OCI-LY7 (cell line): ENCODE measurements at regions not wholly inside any gene's neighbourhood (a gene's known extent, or its start where the extent isn't known, plus 50 kb on each side); places are given as distances from the start of the nearest gene placed in this dataset.

ENCODE experiments used
- BruUV-seq: library from RNA; stranded (reverse); fragments of 400-500 nt; replicated peaks from 2 replicates; lab custom pipeline; 2021; lab: Mats Ljungman, UMichigan
- CTCF ChIA-PET: fragments of 300-600 bp; sonication (Branson Sonifier 250); formaldehyde crosslinking; loops from one replicate; lab custom pipeline; 2022; ENCODE audit warnings: antibody characterized with exemption; ENCODE audit not compliant: unreplicated experiment; lab: Charles Lee
- POLR2A ChIA-PET: fragments of 300-600 bp; sonication (Branson Sonifier 250); formaldehyde crosslinking; loops from one replicate; lab custom pipeline; 2022; ENCODE audit warnings: antibody characterized with exemption; lab: Charles Lee
- DNase-seq: peaks from one replicate; pipeline ENCODE4 v3.0.0-alpha.2; 2015; ENCODE audit warnings: low spot score
- H2AFZ ChIP-seq: fragments of 200-600 bp; sonication (generic), shearing (Covaris generic); 2 replicates; pipeline ENCODE4 v1.6.1; 2014; ENCODE audit warnings: mild to moderate bottlenecking, antibody characterized with exemption, low read length, moderate library complexity
- H3K27ac ChIP-seq: fragments of 200-600 bp; sonication (generic); 2 replicates; pipeline ENCODE4 v1.5.1; 2014; ENCODE audit warnings: mixed run types, low read depth, mild to moderate bottlenecking, moderate library complexity, low read length, inconsistent platforms; ENCODE audit not compliant: poor library complexity, severe bottlenecking
- H3K36me3 ChIP-seq: fragments of 200-600 bp; sonication (generic); 2 replicates; pipeline ENCODE4 v1.6.1; 2014; ENCODE audit warnings: mild to moderate bottlenecking, antibody characterized with exemption, low read length, moderate library complexity, mixed read lengths; ENCODE audit not compliant: insufficient read depth
- H3K4me1 ChIP-seq: fragments of 200-600 bp; sonication (generic); 2 replicates; pipeline ENCODE4 v1.5.1; 2014; ENCODE audit warnings: mild to moderate bottlenecking, low read length; ENCODE audit not compliant: insufficient read depth, poor library complexity, severe bottlenecking
- H3K4me2 ChIP-seq: fragments of 200-600 bp; sonication (generic); 2 replicates; pipeline ENCODE4 v1.6.1; 2014; ENCODE audit warnings: mild to moderate bottlenecking, low read length
- H3K4me3 ChIP-seq: fragments of 200-600 bp; sonication (generic); 2 replicates; pipeline ENCODE4 v1.5.1; 2014; ENCODE audit warnings: mild to moderate bottlenecking, low read depth, low read length; ENCODE audit not compliant: poor library complexity, severe bottlenecking
- H3K79me2 ChIP-seq: fragments of 200-600 bp; sonication (generic); 2 replicates; pipeline ENCODE4 v1.6.1; 2016; ENCODE audit warnings: low read depth, mild to moderate bottlenecking, low read length, moderate library complexity, mixed read lengths; ENCODE audit not compliant: insufficient read depth
- H3K9me2 ChIP-seq: fragments of 200-600 bp; sonication (generic); 2 replicates; pipeline ENCODE4 v1.6.1; 2016; ENCODE audit warnings: mild to moderate bottlenecking, low read length, mixed read lengths; ENCODE audit not compliant: insufficient read depth
- H3K9me3 ChIP-seq: fragments of 200-600 bp; sonication (generic); 2 replicates; pipeline ENCODE4 v1.6.1; 2014; ENCODE audit warnings: mild to moderate bottlenecking, mixed run types, low read length, mixed read lengths
- H4K20me1 ChIP-seq: fragments of 200-600 bp; sonication (generic); 2 replicates; pipeline ENCODE4 v1.6.1; 2014; ENCODE audit warnings: mild to moderate bottlenecking, antibody characterized with exemption, low read length, moderate library complexity, mixed read lengths; ENCODE audit not compliant: insufficient read depth
- CTCF ChIP-seq: fragments of 200-600 bp; sonication (generic); conservative IDR thresholded peaks from 2 replicates; pipeline ENCODE4 v1.5.1; 2014; ENCODE audit warnings: mild to moderate bottlenecking, antibody characterized with exemption, low read length, moderate library complexity, mixed read lengths
- EZH2phosphoT487 ChIP-seq: fragments of 200-600 bp; sonication (generic); IDR thresholded peaks from 2 replicates; pipeline ENCODE4 v1.6.1; 2018; ENCODE audit warnings: low read depth, borderline replicate concordance, mild to moderate bottlenecking, mixed run types, antibody characterized with exemption, low read length, moderate library complexity, mixed read lengths
- intact Hi-C: fragments of 100-400 bp; cut with micrococcal nuclease; formaldehyde crosslinking; loops from one replicate; pipeline ENCODE4 v1.10.0; 2022; ENCODE audit not compliant: unreplicated experiment

- H3K79me2 ChIP-seq, result no peaks in the 10 kb centered on the region
- H3K36me3 ChIP-seq, result no peaks in the 10 kb centered on the region
- ChIA-PET POLR2A (no interaction called here), CTCF (no interaction called here)
- no peaks in the 10 kb centered on the region for H3K9me2 ChIP-seq
- peak; percentile 28 for DNase-seq
- no peak overlapping the region for H3K4me3 ChIP-seq
- intact Hi-C loops, result loop anchor here (5.0 to 10.0 kb wide), 2 partner anchors 297 to 739 kb away; no protein-coding TSS in a partner anchor
- H2AFZ ChIP-seq, result no peak overlapping the region
- no peak overlapping the region for H3K27ac ChIP-seq
- no peak overlapping the region for H3K4me2 ChIP-seq
- no peaks in the 10 kb centered on the region for H3K4me1 ChIP-seq
- H4K20me1 ChIP-seq, result no peaks in the 10 kb centered on the region
- BruUV-seq, result no TSS peak
- no peaks in the 10 kb centered on the region for H3K9me3 ChIP-seq
- TF ChIP-seq CTCF (peak; percentile 60), EZH2phosphoT487 (no peak)
Observed at GRCh38 chr22:44623771-44624510, 78.1 kb upstream of the PRR5 start.

GRCh38 chr22:44622679-44623078 lies 79.3 kb upstream of the PRR5 start:
- TF ChIP-seq CTCF (no peak), EZH2phosphoT487 (no peak)
- H3K36me3 ChIP-seq, result no peaks in the 10 kb centered on the region
- ChIA-PET POLR2A (no interaction called here), CTCF (no interaction called here)
- BruUV-seq, result no TSS peak
- H3K79me2 ChIP-seq, result no peaks in the 10 kb centered on the region
- no peak overlapping the region for H3K4me3 ChIP-seq
- intact Hi-C loops, result loop anchor here (5.0 to 10.0 kb wide), 2 partner anchors 295 to 738 kb away; no protein-coding TSS in a partner anchor
- no peaks in the 10 kb centered on the region for H3K4me1 ChIP-seq
- DNase-seq, result no peak
- no peak overlapping the region for H3K4me2 ChIP-seq
- H3K27ac ChIP-seq, result no peak overlapping the region
- H3K9me3 ChIP-seq, result no peaks in the 10 kb centered on the region
- H4K20me1 ChIP-seq, result no peaks in the 10 kb centered on the region
- no peak overlapping the region for H2AFZ ChIP-seq
- no peaks in the 10 kb centered on the region for H3K9me2 ChIP-seq

- peak; percentile 15 for DNase-seq
- H3K27ac ChIP-seq, result no peak overlapping the region
- no peaks in the 10 kb centered on the region for H3K4me1 ChIP-seq
- ChIA-PET POLR2A (no interaction called here), CTCF (no interaction called here)
- TF ChIP-seq EZH2phosphoT487 (no peak), CTCF (no peak)
- H3K36me3 ChIP-seq, result no peaks in the 10 kb centered on the region
- no peaks in the 10 kb centered on the region for H3K9me3 ChIP-seq
- intact Hi-C loops, result loop anchor here (5.0 to 10.0 kb wide), 2 partner anchors 295 to 737 kb away; no protein-coding TSS in a partner anchor
- no peaks in the 10 kb centered on the region for H4K20me1 ChIP-seq
- H3K4me3 ChIP-seq, result no peak overlapping the region
- H3K79me2 ChIP-seq, result no peaks in the 10 kb centered on the region
- no TSS peak for BruUV-seq
- H3K9me2 ChIP-seq, result no peaks in the 10 kb centered on the region
- no peak overlapping the region for H2AFZ ChIP-seq
- no peak overlapping the region for H3K4me2 ChIP-seq
Observed at GRCh38 chr22:44622147-44622427, 79.9 kb upstream of the PRR5 start.
